ENCODE measurements at regions not wholly inside any gene's neighbourhood (a gene's known extent, or its start where the extent isn't known, plus 50 kb on each side); places are given as distances from the start of the nearest gene placed in this dataset.
"Not testable (repeated sequence)": the region's sequence is repeated elsewhere in the genome, so short reads cannot be mapped to it uniquely, and the experiment has no call there.

- POLR2A ChIA-PET = no interaction called here
- no peaks in the 10 kb centered on the region for H3K4me1 ChIP-seq (ENCODE audit: control insufficient read depth, insufficient read depth, low read length)
- H3K9ac ChIP-seq (ENCODE audit: control insufficient read depth, insufficient read depth, low read length) = no peak overlapping the region
- no TSS peak for BruUV-seq (replicated peaks)
- SMC1A ChIA-PET (ENCODE audit: uncharacterized antibody, unreplicated experiment) = interaction anchor here (0.6 to 3.5 kb wide), 28 partner anchors 11 to 369 kb away, joined by 3 to 24 read pairs (median 5); no protein-coding TSS in a partner anchor
- CTCF ChIA-PET = interaction anchor here (0.6 to 4.3 kb wide), 60 partner anchors 9 to 976 kb away, joined by 3 to 27 read pairs (median 4); no protein-coding TSS in a partner anchor
- intact Hi-C loops (cut with micrococcal nuclease; ENCODE audit: unreplicated experiment) (loop anchor here (5.0 kb wide), 1 partner anchor 34 kb away; no protein-coding TSS in a partner anchor), in situ Hi-C loops (cut with MboI) (no loop called here)
- ATAC-seq (peak; percentile 93), DNase-seq (ENCODE audit: low read depth, low spot score) (peak; percentile 3), FAIRE-seq (peak; percentile 92)
- TF ChIP-seq RAD21 (IDR thresholded peaks at IDR 0.05; ENCODE audit: insufficient read depth, low read depth, low read length) (peak; percentile 64), SMC3 (IDR thresholded peaks at IDR 0.05; ENCODE audit: borderline replicate concordance, low read length) (peak; percentile 34; the same call in 1 of the 2 replicates), HDAC2 (IDR thresholded peaks at IDR 0.05) (no peak), CTCF (IDR thresholded peaks at IDR 0.05 in 2 of 3, conservative IDR thresholded peaks at IDR 0.05 in 1 of 3; ENCODE audit: control insufficient read depth in 2 of 3, extremely low read depth in 1 of 3, insufficient read depth in 1 of 3, low read depth in 3 of 3, low read length in 3 of 3) (peak; percentile 64 to 72 (median 65); a peak in 5 of 6 replicates)
- 6% methylated on average over 1 of the region's 1 CpG for WGBS (ENCODE audit: insufficient coverage, insufficient replicate concordance, low lambda C conversion rate, missing lambda C conversion rate)
- no peak overlapping the region for H3K27ac ChIP-seq (ENCODE audit: control insufficient read depth, insufficient read depth)
- no peak overlapping the region for H3K4me3 ChIP-seq
- H3K9me3 ChIP-seq (replicated peaks; ENCODE audit: control insufficient read depth, insufficient read depth, low read length) = no peaks in the 10 kb centered on the region; the same call in 2 of the 3 replicates
- H3K4me2 ChIP-seq (ENCODE audit: control insufficient read depth, insufficient read depth) = no peak overlapping the region
- H4K20me1 ChIP-seq (ENCODE audit: control insufficient read depth, insufficient read depth) = no peaks in the 10 kb centered on the region
- RAD21 ChIA-PET (ENCODE audit: unreplicated experiment) = interaction anchor here (0.5 to 2.1 kb wide), 18 partner anchors 9 to 369 kb away, joined by 3 to 10 read pairs (median 4); no protein-coding TSS in a partner anchor
- no peaks in the 10 kb centered on the region for H3K79me2 ChIP-seq (ENCODE audit: control insufficient read depth, insufficient read depth, low read length)
- no peaks in the 10 kb centered on the region for H3K36me3 ChIP-seq (ENCODE audit: control insufficient read depth in 2 of 2, insufficient read depth in 2 of 2, low read length in 1 of 2)
- no peak overlapping the region for H2AFZ ChIP-seq (ENCODE audit: control insufficient read depth, low read depth, low read length)
- H3K27me3 ChIP-seq (replicated peaks in 1 of 2; ENCODE audit: control insufficient read depth in 2 of 2, insufficient read depth in 2 of 2, low read length in 1 of 2) = no peaks in the 10 kb centered on the region; a peak in 1 of 4 replicates
Observed at GRCh38 chr14:22200977-22201605, 387.9 kb downstream of the DAD1 start.

GRCh38 chr14:22200131-22200530 is 388.9 kb downstream of the DAD1 start:
- SMC1A ChIA-PET (ENCODE audit: uncharacterized antibody, unreplicated experiment) = interaction anchor here (1.4 to 2.2 kb wide), 3 partner anchors 19 to 370 kb away, joined by 5 to 8 read pairs (median 6); no protein-coding TSS in a partner anchor

More at GRCh38 chr14:22200131-22200530, 388.9 kb downstream of the DAD1 start:
- BruUV-seq (replicated peaks); H4K20me1 ChIP-seq (ENCODE audit: control insufficient read depth, insufficient read depth); H3K36me3 ChIP-seq (ENCODE audit: control insufficient read depth in 2 of 2, insufficient read depth in 2 of 2, low read length in 1 of 2); H3K4me2 ChIP-seq (ENCODE audit: control insufficient read depth, insufficient read depth); H3K4me1 ChIP-seq (ENCODE audit: control insufficient read depth, insufficient read depth, low read length); DNase-seq (ENCODE audit: low read depth, low spot score); H3K9me3 ChIP-seq (replicated peaks; ENCODE audit: control insufficient read depth, insufficient read depth, low read length); in situ Hi-C loops (cut with MboI); POLR2A ChIA-PET; H3K27ac ChIP-seq (ENCODE audit: control insufficient read depth, insufficient read depth); FAIRE-seq; H3K27me3 ChIP-seq (replicated peaks in 1 of 2; ENCODE audit: control insufficient read depth in 2 of 2, insufficient read depth in 2 of 2, low read length in 1 of 2); ATAC-seq; H3K79me2 ChIP-seq (ENCODE audit: control insufficient read depth, insufficient read depth, low read length); H2AFZ ChIP-seq (ENCODE audit: control insufficient read depth, low read depth, low read length); H3K9ac ChIP-seq (ENCODE audit: control insufficient read depth, insufficient read depth, low read length); H3K4me3 ChIP-seq: not testable (repeated sequence)
- CTCF ChIA-PET = interaction anchor here (1.0 to 4.3 kb wide), 12 partner anchors 10 to 453 kb away, joined by 3 to 27 read pairs (median 13); no protein-coding TSS in a partner anchor
- intact Hi-C loops (cut with micrococcal nuclease; ENCODE audit: unreplicated experiment) = loop anchor here (5.0 kb wide), 1 partner anchor 33 kb away; no protein-coding TSS in a partner anchor
- 2% methylated on average over 2 of the region's 2 CpGs for WGBS (ENCODE audit: insufficient coverage, insufficient replicate concordance, low lambda C conversion rate, missing lambda C conversion rate)
- RAD21 ChIA-PET (ENCODE audit: unreplicated experiment) = interaction anchor here (1.6 kb wide), 1 partner anchor 86 kb away, joined by 3 read pairs; no protein-coding TSS in a partner anchor
